Loucy (cell line): ENCODE measurements at regions not wholly inside any gene's neighbourhood (a gene's known extent, or its start where the extent isn't known, plus 50 kb on each side); places are given as distances from the start of the nearest gene placed in this dataset.
"Not testable (repeated sequence)": the region's sequence is repeated elsewhere in the genome, so short reads cannot be mapped to it uniquely, and the experiment has no call there.

Experiments used
- H2AFZ ChIP-seq: fragments of 200-600 bp; sonication (generic); 2 replicates; pipeline ENCODE4 v1.6.0; 2016; ENCODE audit warnings: antibody characterized with exemption, mild to moderate bottlenecking, low read length, moderate library complexity
- H3F3A ChIP-seq: fragments of 200-600 bp; 2 replicates; pipeline ENCODE4 v1.6.0; 2016; ENCODE audit warnings: antibody characterized with exemption, low read depth, mild to moderate bottlenecking
- H3K27me3 ChIP-seq: fragments of 200-600 bp; sonication (generic); 2 replicates; pipeline ENCODE4 v1.6.1; 2014; ENCODE audit warnings: low read length, mild to moderate bottlenecking; ENCODE audit not compliant: insufficient read depth, poor library complexity, severe bottlenecking
- H3K36me3 ChIP-seq: fragments of 200-600 bp; sonication (generic); 2 replicates; pipeline ENCODE4 v1.6.1; 2016; ENCODE audit warnings: low read length; ENCODE audit not compliant: insufficient read depth
- H3K4me1 ChIP-seq: fragments of 200-600 bp; sonication (generic); 2 replicates; pipeline ENCODE4 v1.5.1; 2014; ENCODE audit warnings: low read length, mild to moderate bottlenecking; ENCODE audit not compliant: insufficient read depth, poor library complexity, severe bottlenecking
- H3K4me2 ChIP-seq: fragments of 200-600 bp; sonication (generic); 2 replicates; pipeline ENCODE4 v1.6.0; 2014; ENCODE audit warnings: antibody characterized with exemption, low read length, low read depth, mild to moderate bottlenecking; ENCODE audit not compliant: poor library complexity, severe bottlenecking
- H3K4me3 ChIP-seq: fragments of 200-600 bp; sonication (generic); 2 replicates; pipeline ENCODE4 v1.5.1; 2014; ENCODE audit warnings: low read length, mild to moderate bottlenecking, mixed read lengths; ENCODE audit not compliant: poor library complexity, severe bottlenecking
- H3K79me2 ChIP-seq: fragments of 200-600 bp; sonication (generic); 2 replicates; pipeline ENCODE4 v1.6.1; 2014; ENCODE audit warnings: low read length; ENCODE audit not compliant: insufficient read depth
- H3K9ac ChIP-seq: fragments of 200-600 bp; sonication (generic); 2 replicates; pipeline ENCODE4 v1.6.0; 2014; ENCODE audit warnings: mild to moderate bottlenecking, low read depth, low read length, moderate library complexity; ENCODE audit not compliant: poor library complexity, severe bottlenecking
- H3K9me2 ChIP-seq: fragments of 200-600 bp; sonication (generic); replicated peaks from 2 replicates; pipeline ENCODE4 v1.6.1; 2016; ENCODE audit warnings: low read depth, low read length, mixed read lengths
- H3K9me3 ChIP-seq: fragments of 200-600 bp; sonication (generic); 2 replicates; pipeline ENCODE4 v1.6.1; 2014; ENCODE audit warnings: mild to moderate bottlenecking, antibody characterized with exemption, low read length, low read depth; ENCODE audit not compliant: insufficient read depth
- H4K20me1 ChIP-seq: fragments of 200-600 bp; sonication (generic); 2 replicates; pipeline ENCODE4 v1.6.0; 2014; ENCODE audit warnings: antibody characterized with exemption, low read length, mild to moderate bottlenecking; ENCODE audit not compliant: insufficient read depth, poor library complexity, severe bottlenecking
- EZH2phosphoT487 ChIP-seq: fragments of 200-600 bp; IDR thresholded peaks from 2 replicates; pipeline ENCODE4 v1.6.1; 2018; ENCODE audit warnings: antibody characterized with exemption, mild to moderate bottlenecking, moderate library complexity, borderline replicate concordance
- TF ChIP-seq, protein P1 (sequence below): fragments of 200-600 bp; sonication (generic); conservative IDR thresholded peaks from 2 replicates; pipeline ENCODE4 v1.5.1; 2014; ENCODE audit warnings: mild to moderate bottlenecking, antibody characterized with exemption, low read length

DNA sequence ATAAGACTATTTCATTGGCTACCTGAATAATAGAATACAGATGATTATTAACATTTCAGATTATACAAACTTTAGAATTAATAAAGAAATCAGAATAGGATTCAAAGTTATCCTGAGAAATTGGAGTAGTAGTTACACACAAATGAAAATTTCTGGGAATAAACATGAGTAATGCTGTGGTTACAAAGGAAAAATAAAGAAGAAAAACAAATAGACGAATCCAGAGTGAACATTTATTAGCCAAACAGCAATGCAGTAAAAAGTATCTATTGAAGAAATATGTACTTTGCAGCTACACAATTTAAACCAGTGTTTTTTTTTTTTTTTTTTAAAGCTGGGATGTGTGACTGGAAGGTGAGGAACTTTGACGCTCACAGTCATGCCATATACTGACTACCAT lies 1159.2 kb downstream of the TUSC7 start:
- Histone ChIP-seq H4K20me1 (no peaks in the 10 kb centered on the region), H3K4me2 (no peak overlapping the region), H3K27me3 (no peaks in the 10 kb centered on the region), H2AFZ (no peak overlapping the region), H3K4me1 (no peaks in the 10 kb centered on the region), H3K9ac (no peak overlapping the region), H3K4me3 (no peak overlapping the region), H3K9me3 (no peaks in the 10 kb centered on the region), H3K36me3 (no peaks in the 10 kb centered on the region), H3K79me2 (no peaks in the 10 kb centered on the region), H3F3A (no peaks in the 10 kb centered on the region), H3K9me2 (no peaks in the 10 kb centered on the region)
- TF ChIP-seq, protein P1, sequence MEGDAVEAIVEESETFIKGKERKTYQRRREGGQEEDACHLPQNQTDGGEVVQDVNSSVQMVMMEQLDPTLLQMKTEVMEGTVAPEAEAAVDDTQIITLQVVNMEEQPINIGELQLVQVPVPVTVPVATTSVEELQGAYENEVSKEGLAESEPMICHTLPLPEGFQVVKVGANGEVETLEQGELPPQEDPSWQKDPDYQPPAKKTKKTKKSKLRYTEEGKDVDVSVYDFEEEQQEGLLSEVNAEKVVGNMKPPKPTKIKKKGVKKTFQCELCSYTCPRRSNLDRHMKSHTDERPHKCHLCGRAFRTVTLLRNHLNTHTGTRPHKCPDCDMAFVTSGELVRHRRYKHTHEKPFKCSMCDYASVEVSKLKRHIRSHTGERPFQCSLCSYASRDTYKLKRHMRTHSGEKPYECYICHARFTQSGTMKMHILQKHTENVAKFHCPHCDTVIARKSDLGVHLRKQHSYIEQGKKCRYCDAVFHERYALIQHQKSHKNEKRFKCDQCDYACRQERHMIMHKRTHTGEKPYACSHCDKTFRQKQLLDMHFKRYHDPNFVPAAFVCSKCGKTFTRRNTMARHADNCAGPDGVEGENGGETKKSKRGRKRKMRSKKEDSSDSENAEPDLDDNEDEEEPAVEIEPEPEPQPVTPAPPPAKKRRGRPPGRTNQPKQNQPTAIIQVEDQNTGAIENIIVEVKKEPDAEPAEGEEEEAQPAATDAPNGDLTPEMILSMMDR, result no peak
- no peak for TF ChIP-seq EZH2phosphoT487

DNA sequence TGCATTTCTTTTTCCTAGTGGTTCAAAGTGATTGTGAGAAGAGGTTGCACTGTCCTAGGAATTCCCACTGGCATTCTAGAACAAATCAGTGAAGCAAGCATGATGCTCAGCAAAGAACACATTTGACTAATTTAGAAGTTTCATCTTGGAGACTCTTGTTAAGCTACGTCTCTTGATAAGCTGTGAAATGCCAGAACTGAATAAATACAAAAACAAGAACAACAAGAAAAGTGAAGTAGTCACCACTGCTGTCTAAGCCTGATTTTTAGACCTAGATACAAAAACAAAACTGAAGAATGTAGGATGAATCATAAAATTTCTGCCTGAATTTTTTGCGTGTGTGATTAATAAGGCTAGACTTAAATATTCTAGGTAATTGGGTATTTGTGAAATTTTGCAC lies 1162.4 kb downstream of the TUSC7 start:
- H3K4me3 ChIP-seq, result no peak overlapping the region
- H3K36me3 ChIP-seq, result no peaks in the 10 kb centered on the region
- TF ChIP-seq, protein P1, result no peak
- TF ChIP-seq EZH2phosphoT487, result no peak
- no peaks in the 10 kb centered on the region for H3K27me3 ChIP-seq
- H3K4me1 ChIP-seq, result no peaks in the 10 kb centered on the region
- H3K4me2 ChIP-seq, result no peak overlapping the region
- no peaks in the 10 kb centered on the region for H3K79me2 ChIP-seq
- no peaks in the 10 kb centered on the region for H3K9me3 ChIP-seq
- H3F3A ChIP-seq, result no peaks in the 10 kb centered on the region
- H3K9ac ChIP-seq, result no peak overlapping the region
- no peaks in the 10 kb centered on the region for H3K9me2 ChIP-seq
- no peak overlapping the region for H2AFZ ChIP-seq
- no peaks in the 10 kb centered on the region for H4K20me1 ChIP-seq

DNA sequence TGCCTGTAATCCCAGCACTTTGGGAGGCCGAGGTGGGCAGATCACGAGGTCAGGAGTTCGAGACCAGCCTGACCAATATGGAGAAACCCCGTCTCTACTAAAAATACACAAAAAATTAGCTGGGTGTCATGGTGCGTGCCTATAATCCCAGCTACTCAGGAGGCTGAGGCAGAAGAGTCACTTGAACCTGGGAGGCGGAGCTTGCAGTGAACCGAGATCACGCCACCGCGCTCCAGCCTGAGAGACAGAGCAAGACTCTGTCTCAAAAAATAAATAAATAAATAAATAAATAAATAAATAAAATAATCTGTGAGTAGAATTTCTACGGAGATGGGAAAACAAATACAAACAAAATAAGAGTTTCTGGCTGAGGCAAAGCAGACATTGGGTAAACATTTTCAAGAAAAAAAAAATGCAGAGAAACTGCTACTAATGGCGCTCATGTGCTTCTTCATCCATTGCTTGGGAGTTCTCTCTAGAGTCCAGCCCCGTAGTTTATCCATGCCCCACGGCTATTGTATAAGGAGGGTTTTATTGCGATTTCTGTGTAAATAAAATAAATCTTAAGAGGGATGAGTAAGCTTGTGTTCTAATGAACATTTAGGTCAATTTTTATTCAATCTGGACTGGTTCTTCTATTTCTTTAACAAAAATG lies 1161.9 kb downstream of the IGSF11 start:
- H3K4me2 ChIP-seq, H3K4me1 ChIP-seq, H3K79me2 ChIP-seq, H3K9me2 ChIP-seq, H3F3A ChIP-seq, H2AFZ ChIP-seq, H3K9ac ChIP-seq, H3K4me3 ChIP-seq, H3K27me3 ChIP-seq, H4K20me1 ChIP-seq, H3K9me3 ChIP-seq, H3K36me3 ChIP-seq: not testable (repeated sequence)

DNA sequence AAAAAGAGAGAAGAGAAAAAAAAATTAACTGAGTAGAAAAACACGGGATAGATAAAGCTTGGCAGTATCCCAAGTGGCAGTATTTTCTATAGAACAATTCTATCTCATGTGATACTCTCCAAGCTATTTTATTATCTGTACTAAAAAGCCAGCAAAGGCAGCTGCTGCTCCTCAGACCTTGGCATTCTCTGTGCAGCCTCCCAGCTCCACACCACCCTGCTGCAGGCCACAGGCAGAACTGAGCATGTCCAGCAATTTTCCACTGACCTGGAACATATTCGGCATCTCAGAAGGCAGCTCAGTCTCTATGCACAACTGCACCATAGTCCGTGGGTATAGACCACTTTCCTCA lies 1161.4 kb downstream of the IGSF11 start:
- no peaks in the 10 kb centered on the region for H4K20me1 ChIP-seq
- no peaks in the 10 kb centered on the region for H3K36me3 ChIP-seq
- no peak overlapping the region for H3K9ac ChIP-seq

More for the DNA sequence above, 1161.4 kb downstream of the IGSF11 start:
- H3K4me2 ChIP-seq, result no peak overlapping the region
- no peaks in the 10 kb centered on the region for H3K9me3 ChIP-seq
- no peaks in the 10 kb centered on the region for H3K4me1 ChIP-seq
- no peaks in the 10 kb centered on the region for H3K27me3 ChIP-seq
- no peaks in the 10 kb centered on the region for H3K79me2 ChIP-seq
- TF ChIP-seq EZH2phosphoT487, result no peak
- TF ChIP-seq, protein P1, result no peak
- H3K4me3 ChIP-seq, result no peak overlapping the region
- H2AFZ ChIP-seq, result no peak overlapping the region
- H3K9me2 ChIP-seq, result no peaks in the 10 kb centered on the region
- no peaks in the 10 kb centered on the region for H3F3A ChIP-seq
